ENCODE measurements at regions not wholly inside any gene's neighbourhood (a gene's known extent, or its start where the extent isn't known, plus 50 kb on each side); places are given as distances from the start of the nearest gene placed in this dataset.

- TF ChIP-seq CTCF (IDR thresholded peaks at IDR 0.05), result no peak
- ATAC-seq (ENCODE audit: low FRiP score) (no peak), DNase-seq (ENCODE audit: low spot score) (no peak)
Observed at GRCh38 chr3:182631183-182632076, 161.9 kb upstream of the ATP11B start.

- no peak for DNase-seq (ENCODE audit: low spot score)
- no peak for TF ChIP-seq CTCF (IDR thresholded peaks at IDR 0.05)
- ATAC-seq (ENCODE audit: low FRiP score), result no peak
Observed at GRCh38 chr3:182632077-182632393, 161.3 kb upstream of the ATP11B start.

- DNase-seq (ENCODE audit: low spot score), result no peak
- no peak for TF ChIP-seq CTCF (IDR thresholded peaks at IDR 0.05)
- ATAC-seq (ENCODE audit: low FRiP score), result no peak
Observed at GRCh38 chr3:182633186-182633585, 160.1 kb upstream of the ATP11B start.

- no peak for DNase-seq (ENCODE audit: low spot score)
- TF ChIP-seq CTCF (IDR thresholded peaks at IDR 0.05), result no peak
- no peak for ATAC-seq (ENCODE audit: low FRiP score)
Observed at GRCh38 chr3:182636646-182637045, 156.7 kb upstream of the ATP11B start.

- no peak for TF ChIP-seq CTCF (IDR thresholded peaks at IDR 0.05)
- no peak for DNase-seq (ENCODE audit: low spot score)
- ATAC-seq (ENCODE audit: low FRiP score), result no peak
Observed at GRCh38 chr3:182637350-182638110, 155.8 kb upstream of the ATP11B start.

- ATAC-seq (ENCODE audit: low FRiP score) (no peak), DNase-seq (ENCODE audit: low spot score) (no peak)
- no peak for TF ChIP-seq CTCF (IDR thresholded peaks at IDR 0.05)
Observed at GRCh38 chr3:182644013-182644412, 149.3 kb upstream of the ATP11B start.
